NCI-H187 treated with DMSO at 0.1 percent for 48 hours (cell line): ENCODE measurements at regions not wholly inside any gene's neighbourhood (a gene's known extent, or its start where the extent isn't known, plus 50 kb on each side); places are given as distances from the start of the nearest gene placed in this dataset.
"Not testable (repeated sequence)": the region's sequence is repeated elsewhere in the genome, so short reads cannot be mapped to it uniquely, and the experiment has no call there.

Experiments used
- DNase-seq: peaks from one replicate; lab custom pipeline; 2025; lab: John Stamatoyannopoulos, UW

DNA sequence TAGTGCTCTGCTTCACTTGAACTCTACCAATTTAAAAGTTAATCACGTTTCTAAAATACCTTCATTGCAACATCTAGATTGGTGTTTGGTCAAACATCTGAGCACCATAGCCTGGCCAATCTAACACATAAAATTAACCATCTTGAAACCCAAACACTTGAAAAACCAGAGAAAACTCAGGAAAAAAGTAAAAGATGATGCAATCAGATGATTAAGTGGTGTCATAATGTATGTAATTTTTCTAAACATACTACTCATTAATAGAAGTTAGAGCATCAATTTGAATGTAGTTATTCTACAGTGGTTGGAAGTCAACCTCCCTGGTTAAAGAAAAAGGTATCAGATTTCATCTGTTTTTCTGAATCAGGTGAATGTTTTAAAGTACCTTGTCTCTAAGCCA lies 228.6 kb upstream of the ID4 start:
- DNase-seq = no peak

DNA sequence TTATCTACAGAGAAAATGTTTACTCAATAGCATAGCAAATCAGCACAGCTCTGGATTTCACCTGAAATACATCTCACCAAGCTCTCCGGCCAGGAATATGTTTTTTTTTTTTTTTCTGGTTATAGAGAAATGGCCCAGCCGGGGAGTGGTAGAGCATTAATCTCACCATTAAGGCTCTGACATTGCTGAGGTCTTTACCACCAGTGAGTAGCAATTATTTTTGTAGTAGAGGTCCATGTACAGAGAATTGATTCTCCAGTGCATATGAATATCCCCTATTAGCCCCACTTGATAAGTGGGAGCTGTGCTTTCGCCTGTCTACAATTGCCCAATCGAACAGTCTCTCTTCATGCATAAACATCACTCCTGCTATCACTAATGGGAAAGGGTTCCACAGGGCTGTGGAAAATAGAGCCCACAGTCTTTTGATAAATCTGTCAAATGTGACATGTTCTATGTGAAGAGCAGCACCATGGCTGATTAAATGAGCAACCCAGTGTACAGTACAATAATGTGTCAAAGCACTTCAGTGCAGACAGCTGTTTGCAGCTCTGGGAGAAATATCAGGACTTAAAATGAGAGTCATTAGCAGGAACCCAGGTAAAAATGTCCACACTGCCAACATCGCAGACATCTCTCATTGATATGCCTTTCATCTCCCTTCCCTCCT lies 227.1 kb upstream of the ID4 start:
- no peak for DNase-seq

DNA sequence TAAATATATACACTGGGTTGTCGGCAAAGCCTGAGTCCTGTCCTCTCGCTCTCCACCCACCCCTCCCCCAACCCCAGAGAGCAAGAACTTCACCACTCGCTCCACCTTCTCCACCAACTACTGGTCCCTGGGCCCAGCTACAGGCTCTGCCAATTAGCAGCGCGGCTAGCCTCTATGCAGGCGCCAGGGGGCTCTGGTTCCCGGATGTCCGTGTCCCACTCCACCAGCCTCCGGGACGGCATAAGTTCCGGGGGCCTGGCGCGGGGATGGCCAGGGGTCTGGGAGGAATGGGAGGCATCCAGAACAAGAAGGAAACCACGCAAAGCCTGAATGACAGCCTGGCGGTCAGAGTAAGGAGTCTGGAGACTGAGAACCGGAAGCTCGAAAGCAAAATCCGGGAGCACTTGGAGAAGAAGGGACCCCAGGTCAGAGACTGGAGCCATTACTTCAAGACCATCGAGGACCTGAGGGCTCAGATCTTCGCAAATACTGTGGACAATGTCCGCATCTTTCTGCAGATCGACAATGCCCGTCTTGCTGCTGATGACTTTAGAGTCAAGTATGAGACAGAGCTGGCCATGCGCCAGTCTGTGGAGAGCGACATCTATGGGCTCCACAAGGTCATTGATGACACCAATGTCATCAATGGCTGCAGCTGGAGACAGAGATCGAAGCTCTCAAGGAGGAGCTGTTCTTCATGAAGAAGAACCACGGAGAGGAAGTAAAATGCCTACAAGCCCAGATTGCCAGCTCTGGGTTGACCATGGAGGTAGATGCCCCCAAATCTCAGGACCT lies 224.3 kb upstream of the ID4 start:
- DNase-seq = not testable (repeated sequence)

DNA sequence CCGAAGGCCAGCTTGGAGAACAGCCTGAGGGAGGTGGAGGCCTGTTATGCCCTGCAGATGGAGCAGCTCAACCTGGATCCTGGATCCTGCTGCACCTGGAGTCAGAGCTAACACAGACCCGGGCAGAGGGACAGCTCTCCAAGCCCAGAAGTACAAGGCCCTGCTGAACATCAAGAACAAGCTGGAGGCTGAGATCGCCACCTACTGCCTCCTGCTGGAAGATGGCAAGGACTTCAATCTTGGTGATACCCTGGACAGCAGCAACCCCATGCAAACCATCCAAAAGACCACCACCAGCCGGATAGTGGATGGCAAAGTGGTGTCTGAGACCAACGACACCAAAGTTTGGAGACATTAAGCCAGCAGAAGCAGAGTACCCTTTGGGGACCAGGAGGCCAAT lies 223.5 kb upstream of the ID4 start:
- DNase-seq = no peak

DNA sequence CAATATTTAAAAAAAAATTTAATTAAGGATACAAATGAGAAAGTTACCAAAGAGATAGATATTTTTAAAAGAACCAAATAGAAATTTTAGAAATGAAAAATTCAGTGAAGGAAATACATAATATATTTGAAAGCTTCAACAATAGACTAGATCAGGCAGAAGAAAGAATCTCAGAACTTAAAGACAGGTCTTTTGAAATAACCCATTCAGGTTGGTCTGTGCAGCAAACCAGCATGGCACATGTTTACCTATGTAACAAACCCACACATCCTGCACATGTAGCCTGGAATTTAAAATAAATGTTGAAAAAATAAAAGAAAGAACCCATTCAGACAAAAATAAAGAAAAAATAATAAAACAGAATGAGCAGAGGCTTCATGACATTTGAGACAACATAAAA lies 221.1 kb upstream of the ID4 start:
- no peak for DNase-seq

DNA sequence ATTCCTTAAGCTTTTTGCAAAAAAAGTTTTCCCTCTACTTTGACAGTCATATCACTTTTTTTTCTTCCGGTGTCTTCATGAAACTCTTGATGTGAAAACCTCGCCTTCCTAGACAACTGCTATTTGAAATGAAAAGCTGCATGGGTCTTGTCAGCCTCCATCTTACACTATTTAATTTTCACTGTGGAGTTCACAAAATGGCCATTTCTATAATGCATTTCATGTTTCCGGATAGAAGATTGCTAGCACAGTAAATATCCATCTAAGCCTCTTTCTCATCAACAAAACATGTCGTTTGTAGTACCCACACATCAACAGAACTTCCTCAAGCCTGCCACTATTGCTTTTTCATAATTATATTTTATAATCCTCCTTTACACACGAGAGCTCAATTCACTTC lies 204.9 kb upstream of the ID4 start:
- peak; percentile 91 for DNase-seq

DNA sequence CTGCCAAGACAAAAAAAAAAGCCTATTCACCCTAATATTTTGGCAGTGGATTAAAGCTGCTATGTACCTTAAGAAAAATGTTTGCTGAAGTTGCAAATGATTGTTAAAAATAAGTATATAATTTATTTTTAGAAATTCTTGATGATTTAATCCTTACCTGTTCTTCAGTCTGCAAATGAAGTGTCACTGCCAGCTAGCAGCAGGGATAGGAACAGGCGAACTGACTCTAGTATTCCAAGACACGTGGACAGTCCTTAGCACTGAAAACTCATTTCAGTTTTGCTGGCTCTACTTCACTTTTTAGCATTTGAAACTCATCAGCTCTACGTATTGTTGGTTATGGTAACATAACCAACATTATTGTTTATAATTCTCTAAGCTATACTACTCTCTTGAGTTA lies 204.4 kb upstream of the ID4 start:
- peak; percentile 18 for DNase-seq

DNA sequence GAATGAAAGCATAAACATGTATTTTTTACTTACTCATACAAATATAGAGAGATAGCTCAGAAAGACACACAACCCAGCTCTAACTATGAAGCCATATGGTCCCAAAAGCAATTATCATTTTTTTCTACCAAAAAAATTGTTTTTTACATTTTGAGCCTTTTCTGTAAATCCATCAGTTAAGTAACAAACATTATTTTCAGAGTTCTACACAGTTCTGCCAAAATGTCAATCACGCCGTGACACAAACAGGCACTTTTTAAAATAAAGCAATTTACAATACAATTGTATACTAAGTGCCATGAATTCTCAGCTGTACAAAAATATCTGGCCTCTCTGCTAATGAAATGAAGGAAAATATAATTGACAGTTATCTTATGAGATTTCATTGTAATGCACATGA lies 201.4 kb upstream of the ID4 start:
- no peak for DNase-seq

DNA sequence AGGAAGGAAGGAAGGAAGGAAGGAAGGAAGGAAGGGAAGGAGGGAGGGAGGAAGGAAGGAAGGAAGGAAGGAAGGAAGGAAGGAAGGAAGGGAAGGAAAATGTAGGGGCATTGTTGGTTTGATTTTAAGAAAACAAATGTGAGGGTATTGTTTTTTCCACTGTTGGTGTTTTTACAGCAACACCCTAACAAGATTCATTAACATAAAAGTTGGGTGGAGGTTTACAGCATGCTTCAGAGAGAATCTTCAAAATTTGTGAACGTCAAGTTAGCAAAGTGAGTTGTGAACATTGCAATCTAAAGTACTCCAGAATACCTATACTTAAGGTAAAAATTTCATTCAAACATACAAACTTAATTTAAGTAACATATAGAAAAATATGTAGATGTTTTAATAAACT lies 200.2 kb upstream of the ID4 start:
- no peak for DNase-seq

DNA sequence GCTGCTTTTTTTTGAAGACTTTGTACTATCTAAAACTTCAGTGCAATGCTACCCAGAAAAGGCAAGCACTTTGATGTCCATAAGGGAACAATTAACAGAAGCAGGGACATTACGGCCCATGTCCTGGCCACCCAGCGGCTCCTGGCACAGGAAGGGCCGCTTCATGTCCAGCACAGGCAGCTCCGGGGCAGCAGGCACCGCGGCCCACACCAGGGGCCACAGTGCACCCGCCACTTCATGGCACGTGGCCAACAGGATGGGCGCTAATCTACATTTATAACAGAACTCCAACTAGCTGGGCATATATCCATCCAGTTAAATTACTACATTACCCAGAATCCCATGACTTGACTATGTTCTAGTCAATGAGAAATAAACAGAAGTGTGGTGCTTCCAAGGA lies 198.2 kb upstream of the ID4 start:
- no peak for DNase-seq

DNA sequence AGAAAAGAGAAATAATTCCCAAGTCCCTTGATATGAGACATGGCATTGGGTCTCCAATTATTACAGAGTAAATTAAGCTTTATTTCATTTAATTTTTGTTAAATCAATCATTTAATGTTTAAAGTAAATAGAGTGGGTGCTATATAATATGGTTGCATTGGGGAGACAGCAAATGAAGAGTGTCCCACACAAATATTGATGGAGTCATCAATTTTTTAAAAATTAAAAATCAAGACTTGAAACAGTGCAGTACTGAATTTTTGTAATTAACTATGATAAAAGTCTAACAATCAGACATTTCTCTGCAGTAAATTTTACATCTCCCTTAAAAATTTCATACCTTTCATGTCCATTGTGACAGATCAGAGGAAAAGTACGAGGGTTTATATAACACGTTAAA lies 193.9 kb upstream of the ID4 start:
- no peak for DNase-seq

DNA sequence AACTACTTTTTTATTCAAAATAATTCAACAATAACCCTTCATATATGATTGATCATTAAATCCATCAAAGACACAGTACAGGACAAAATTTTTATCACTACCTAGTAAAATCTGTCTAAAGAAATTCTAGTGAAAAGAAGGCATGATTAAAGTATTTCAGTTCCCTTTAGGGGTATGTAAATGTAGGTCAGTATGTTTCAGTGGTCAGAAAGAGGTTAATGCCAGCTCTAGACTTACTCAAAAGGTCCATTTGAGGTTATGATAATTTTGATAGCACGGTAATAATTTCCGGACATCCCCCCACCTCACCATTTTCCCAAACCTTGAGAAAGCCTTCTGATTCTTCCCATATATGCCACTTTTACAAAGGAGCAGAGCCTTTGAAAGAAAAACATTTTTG lies 193.5 kb upstream of the ID4 start:
- no peak for DNase-seq

DNA sequence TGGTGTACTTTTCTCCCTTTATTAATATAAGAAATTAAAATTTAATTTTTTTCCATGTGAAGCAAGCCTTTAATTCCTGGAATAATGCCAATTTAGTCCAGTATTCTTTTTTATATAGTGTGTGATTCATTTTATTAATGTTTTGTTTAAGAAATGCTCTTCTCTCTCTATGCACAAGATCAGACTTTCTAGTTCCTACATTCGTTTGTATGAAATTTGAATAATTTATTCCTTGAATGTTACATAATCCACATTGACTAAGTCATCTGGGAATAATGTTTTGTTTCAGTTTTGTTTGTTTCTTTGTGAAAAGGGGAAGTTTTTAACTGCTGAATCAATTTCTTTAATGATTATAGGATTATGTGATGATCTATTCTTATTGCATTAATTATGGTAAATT lies 181.4 kb upstream of the ID4 start:
- DNase-seq = no peak

DNA sequence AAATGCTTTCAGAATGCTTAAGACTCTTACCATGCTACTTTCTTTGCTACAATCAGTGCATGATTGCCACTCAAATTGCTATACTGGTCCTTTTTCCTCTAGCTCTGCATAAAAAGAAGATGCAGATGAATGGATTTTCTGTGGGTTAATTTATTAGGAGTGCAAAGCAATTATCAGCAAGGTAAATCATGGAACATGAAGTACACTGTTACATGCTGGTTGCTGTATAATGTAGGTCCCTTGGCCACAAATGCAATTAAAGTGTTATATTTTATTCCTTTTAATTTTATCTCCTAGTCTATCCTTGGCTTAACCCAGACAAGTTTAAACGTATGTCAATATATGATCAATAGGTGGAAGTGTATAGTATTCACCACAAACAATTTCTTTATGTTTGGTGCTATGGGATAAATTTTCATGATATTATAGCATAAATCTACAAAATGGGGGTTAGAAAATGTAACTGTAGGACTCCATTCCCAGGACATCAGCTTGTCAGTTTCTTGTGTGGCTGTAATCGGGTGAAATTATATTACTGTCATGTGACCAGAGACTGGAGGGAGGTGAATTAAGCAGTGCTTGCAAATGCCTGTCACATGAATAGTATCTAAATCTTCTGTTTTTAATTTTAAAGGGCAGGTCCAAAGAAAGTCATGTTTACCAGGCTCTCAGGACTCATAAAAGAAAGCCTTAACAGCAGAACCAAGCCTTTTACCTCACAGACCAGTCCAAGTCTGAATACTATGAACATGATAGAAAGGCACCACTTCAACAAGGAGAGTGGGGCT lies 176.9 kb upstream of the ID4 start:
- no peak for DNase-seq

DNA sequence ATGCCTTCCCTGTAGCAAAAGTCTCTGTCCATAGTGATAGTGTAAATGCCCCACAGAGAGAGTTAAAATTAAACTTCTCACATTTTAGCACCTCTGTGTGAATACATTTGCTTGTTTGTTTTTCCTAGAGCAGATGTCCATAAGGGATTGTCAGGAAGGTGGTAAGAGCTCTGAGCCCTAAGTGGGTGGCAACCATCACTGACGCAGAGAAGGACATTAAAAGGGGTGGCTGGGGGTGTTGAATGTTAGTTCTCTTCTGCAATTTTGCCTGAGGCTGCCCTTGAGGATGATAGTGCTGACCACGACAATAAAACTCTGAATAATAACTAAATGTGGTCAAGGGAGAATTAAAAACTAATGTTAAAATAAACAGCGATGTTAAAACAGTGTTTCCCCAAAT lies 174.3 kb upstream of the ID4 start:
- no peak for DNase-seq

DNA sequence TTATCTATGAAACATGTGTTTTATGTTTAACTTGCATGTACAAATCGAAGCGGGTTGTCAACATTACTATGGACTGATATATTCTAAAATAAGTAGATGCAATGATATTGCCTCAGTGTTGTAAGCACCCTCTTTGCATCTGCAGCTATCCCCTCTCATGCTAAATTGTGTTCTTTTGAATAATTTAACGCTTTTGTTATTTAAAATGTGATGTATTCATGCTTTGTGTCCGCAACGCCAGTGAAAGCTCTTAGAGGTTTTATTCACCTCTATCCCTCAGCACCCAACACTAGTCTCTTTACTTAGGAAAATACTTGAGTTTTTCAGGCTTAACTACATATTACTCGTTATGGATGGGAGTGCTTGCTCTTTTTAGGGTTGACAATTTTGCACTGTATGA lies 173.7 kb upstream of the ID4 start:
- no peak for DNase-seq

DNA sequence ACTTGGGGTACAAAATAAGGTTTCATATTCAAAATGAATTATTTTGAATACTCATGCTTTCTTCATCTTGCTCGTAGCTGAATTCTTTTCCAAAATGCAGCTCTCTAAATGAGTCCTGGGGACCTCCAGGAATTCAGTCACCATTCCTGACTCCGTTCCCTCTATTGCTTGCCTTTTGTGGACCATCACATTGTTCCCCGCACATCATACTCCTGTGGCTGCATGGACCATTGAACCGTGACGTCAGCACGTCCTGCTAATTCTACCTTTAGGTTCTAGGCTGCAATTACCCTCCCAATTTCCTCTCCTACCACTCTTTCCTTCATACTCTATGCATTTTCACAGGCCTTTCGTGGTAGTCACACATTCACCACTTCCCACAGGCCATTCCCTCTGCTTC lies 173.1 kb upstream of the ID4 start:
- no peak for DNase-seq

DNA sequence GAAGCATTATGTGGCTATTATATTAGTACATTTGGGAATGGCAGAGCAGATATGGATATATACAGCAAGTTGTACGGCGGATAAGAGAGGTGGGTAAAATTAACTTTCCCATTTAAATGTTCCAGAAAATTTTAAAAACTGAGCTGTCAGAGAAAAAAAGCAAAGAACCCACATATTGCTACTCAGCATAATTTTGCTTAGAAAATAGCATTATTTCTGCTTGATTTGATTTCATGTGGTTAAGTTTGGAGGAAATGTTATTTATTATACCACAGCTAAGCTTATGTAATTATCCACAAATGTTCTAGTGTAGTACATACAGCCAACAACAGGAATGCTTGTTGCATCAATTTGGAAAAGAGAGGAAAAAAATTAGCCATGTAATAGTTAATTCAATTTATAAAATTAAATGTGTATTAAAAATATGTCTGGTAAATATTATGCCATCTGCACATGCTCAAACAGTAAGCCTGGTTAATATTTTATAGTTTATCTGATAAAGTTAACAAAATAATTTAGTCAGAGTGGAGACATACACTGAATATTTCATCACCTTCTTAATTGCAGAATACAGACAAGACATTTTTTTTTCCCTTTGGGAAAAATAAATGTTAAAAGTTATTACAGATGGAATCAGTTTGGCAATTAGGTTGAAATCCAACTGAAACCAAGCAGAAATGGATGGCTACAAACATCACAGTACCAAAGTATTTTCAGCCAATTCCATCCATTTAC lies 172.1 kb upstream of the ID4 start:
- DNase-seq = no peak

DNA sequence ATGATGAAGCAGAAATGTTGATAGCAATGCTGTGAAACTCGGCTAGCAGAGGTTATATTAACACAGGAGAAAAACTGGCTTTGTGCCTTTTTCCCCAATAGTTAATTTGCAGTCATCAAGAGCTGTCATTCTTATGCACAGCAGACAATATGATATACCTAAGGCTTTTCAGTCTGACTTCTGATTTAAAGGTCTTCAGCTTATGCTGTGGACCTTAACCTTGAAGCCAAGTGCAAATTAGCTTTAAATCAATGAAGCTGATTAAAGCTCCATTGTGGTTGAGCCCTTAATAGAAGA lies 171.6 kb upstream of the ID4 start:
- DNase-seq = no peak

DNA sequence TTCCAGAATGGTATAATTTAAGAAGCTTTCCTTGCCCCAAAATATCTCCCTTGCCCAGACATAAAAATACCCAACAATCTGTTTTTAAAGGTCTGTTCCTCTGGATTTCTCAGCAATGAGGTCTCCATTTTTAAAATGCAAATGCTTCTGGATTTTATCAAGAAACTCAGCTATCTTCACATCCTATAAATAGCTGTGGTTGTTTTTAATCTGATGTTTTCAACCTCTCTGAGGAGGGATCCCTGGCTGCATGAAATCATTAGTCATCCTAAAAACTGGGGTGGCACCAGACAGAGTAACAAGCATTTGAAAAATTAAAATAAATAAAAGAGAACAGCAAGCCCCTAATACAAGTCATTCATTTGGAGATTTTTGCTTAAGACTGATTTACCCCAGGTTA lies 168.5 kb upstream of the ID4 start:
- no peak for DNase-seq

DNA sequence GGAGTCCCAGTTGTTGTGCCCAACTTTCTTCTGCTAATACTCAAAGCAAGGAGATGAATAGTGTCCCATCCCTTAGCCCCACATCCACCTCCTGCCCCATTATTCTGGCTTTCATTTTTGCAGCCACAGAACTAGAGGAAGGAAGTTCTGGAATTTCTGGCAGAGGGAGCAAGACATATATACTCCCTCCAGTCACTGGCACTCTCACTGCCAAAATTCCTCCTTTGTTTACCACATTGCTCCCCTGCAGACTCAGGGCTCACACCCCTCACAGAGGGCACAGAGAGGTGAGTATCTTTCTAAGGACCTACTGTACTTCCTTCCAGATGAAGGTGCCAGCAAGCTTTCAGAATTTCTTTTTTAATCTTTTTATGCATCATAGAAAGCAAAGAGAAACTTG lies 168.0 kb upstream of the ID4 start:
- no peak for DNase-seq

DNA sequence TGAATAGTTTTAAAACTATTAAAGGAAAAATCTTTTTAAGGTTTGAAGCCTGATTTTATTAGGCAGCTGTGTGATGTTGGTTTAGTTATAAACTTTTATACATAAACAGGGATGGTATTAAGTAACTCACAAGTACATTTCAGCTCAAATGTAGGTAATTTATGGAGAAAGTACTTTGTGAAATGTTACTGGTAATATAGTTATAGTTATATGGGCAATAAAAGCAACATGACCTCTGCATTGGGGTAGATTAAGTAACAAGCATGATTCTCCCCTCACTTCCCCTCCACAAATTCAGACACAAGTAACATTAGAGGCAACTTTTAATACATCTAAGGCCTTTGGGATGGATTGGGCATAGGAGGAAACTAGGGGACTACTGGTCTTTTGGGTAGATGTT lies 154.3 kb upstream of the ID4 start:
- no peak for DNase-seq
